B cell (primary cell): ENCODE measurements at regions not wholly inside any gene's neighbourhood (a gene's known extent, or its start where the extent isn't known, plus 50 kb on each side); places are given as distances from the start of the nearest gene placed in this dataset.

Experiments used
- CTCF ChIP-seq: fragments of 200-600 bp; IDR thresholded peaks from one replicate; pipeline ENCODE4 v1.8.0; 2022; ENCODE audit warnings: antibody characterized with exemption, mild to moderate bottlenecking
- EZH2 ChIP-seq: IDR thresholded peaks from 2 replicates; pipeline ENCODE4 v1.6.1; 2012; ENCODE audit warnings: borderline replicate concordance, low read depth, mild to moderate bottlenecking, moderate library complexity, low read length; ENCODE audit not compliant: insufficient read depth, poor library complexity, severe bottlenecking

GRCh38 chr11:106344394-106344793 is 266.9 kb downstream of the AASDHPPT start:
- no peak for TF ChIP-seq CTCF
- TF ChIP-seq EZH2 = no peak
